IMR-90 (cell line): ENCODE measurements at regions not wholly inside any gene's neighbourhood (a gene's known extent, or its start where the extent isn't known, plus 50 kb on each side); places are given as distances from the start of the nearest gene placed in this dataset.

Source experiments
- ATAC-seq: fragments of 200-7000 bp; cut with Tn5 transposase; 2 replicates; pipeline ENCODE4 v1.9.1; 2020; ENCODE audit warnings: low read depth, mild to moderate bottlenecking, moderate library complexity
- BruUV-seq: library from RNA; stranded (reverse); fragments of 400-500 nt; replicated peaks from 2 replicates; lab custom pipeline; 2021; lab: Mats Ljungman, UMichigan
- CTCF ChIA-PET: fragments of 300-600 bp; formaldehyde crosslinking; extraction: SDS; loops from one replicate; lab custom pipeline; 2021; ENCODE audit warnings: antibody characterized with exemption; lab: Yijun Ruan, JAX
- POLR2A ChIA-PET: fragments of 300-600 bp; sonication (Branson Sonifier 250); formaldehyde crosslinking; loops from one replicate; lab custom pipeline; 2022; ENCODE audit warnings: antibody characterized with exemption; ENCODE audit not compliant: unreplicated experiment; lab: Charles Lee
- DNase-seq: peaks from one replicate; pipeline ENCODE4 v3.0.0; 2013
- H2AFZ ChIP-seq: replicated peaks from 2 replicates; pipeline ENCODE3; 2013; ENCODE audit warnings: low read length, mild to moderate bottlenecking; ENCODE audit not compliant: poor library complexity
- H2AK5ac ChIP-seq: 2 replicates; pipeline ENCODE4 v1.6.1; 2013; ENCODE audit warnings: low read depth, low read length, inconsistent platforms
- H2AK9ac ChIP-seq: replicated peaks from 2 replicates; pipeline ENCODE3; 2013; ENCODE audit warnings: mild to moderate bottlenecking, low read depth, low read length, moderate library complexity; ENCODE audit not compliant: poor library complexity
- H2BK120ac ChIP-seq: 2 replicates; pipeline ENCODE4 v1.6.1; 2013; ENCODE audit warnings: low read depth, low read length, inconsistent platforms
- H2BK15ac ChIP-seq: 3 replicates; pipeline ENCODE4 v1.6.1; 2013; ENCODE audit warnings: low read depth, low read length, inconsistent platforms
- H2BK20ac ChIP-seq: 2 replicates; pipeline ENCODE4 v1.6.1; 2013; ENCODE audit warnings: low read depth, mild to moderate bottlenecking, inconsistent platforms, low read length, moderate library complexity
- H2BK5ac ChIP-seq: 2 replicates; pipeline ENCODE4 v1.6.1; 2013; ENCODE audit warnings: mild to moderate bottlenecking, low read depth, low read length, inconsistent platforms; ENCODE audit not compliant: poor library complexity, severe bottlenecking
- H3K14ac ChIP-seq: replicated peaks from 2 replicates; pipeline ENCODE4 v1.6.1; 2013; ENCODE audit warnings: low read depth, low read length, inconsistent platforms
- H3K18ac ChIP-seq: 2 replicates; pipeline ENCODE4 v1.6.1; 2013; ENCODE audit warnings: low read depth, low read length, control low read depth
- H3K23ac ChIP-seq: 2 replicates; pipeline ENCODE4 v1.6.1; 2013; ENCODE audit warnings: low read depth, low read length, inconsistent platforms
- H3K27ac ChIP-seq: 2 replicates; pipeline ENCODE4 v1.5.1; 2013; ENCODE audit warnings: mild to moderate bottlenecking, control low read depth, low read length; ENCODE audit not compliant: insufficient read depth
- H3K27me3 ChIP-seq: 2 replicates; pipeline ENCODE4 v1.6.1; 2013; ENCODE audit warnings: low read length; ENCODE audit not compliant: control insufficient read depth, insufficient read depth
- H3K36me3 ChIP-seq: 2 replicates; pipeline ENCODE4 v1.6.1; 2013; ENCODE audit warnings: low read length, mixed read lengths; ENCODE audit not compliant: control insufficient read depth, insufficient read depth
- H3K4ac ChIP-seq: 2 replicates; pipeline ENCODE4 v1.6.1; 2013; ENCODE audit warnings: low read depth, low read length, inconsistent platforms
- H3K4me1 ChIP-seq: 2 replicates; pipeline ENCODE4 v1.6.1; 2013; ENCODE audit warnings: low read length, mixed read lengths; ENCODE audit not compliant: control insufficient read depth, insufficient read depth
- H3K4me2 ChIP-seq: 2 replicates; pipeline ENCODE4 v1.6.1; 2013; ENCODE audit warnings: low read depth, mild to moderate bottlenecking, control low read depth, low read length, moderate library complexity
- H3K4me3 ChIP-seq: 2 replicates; pipeline ENCODE4 v1.5.1; 2013; ENCODE audit warnings: low read depth, mild to moderate bottlenecking, control low read depth, low read length, moderate library complexity; ENCODE audit not compliant: insufficient read depth
- H3K56ac ChIP-seq: 2 replicates; pipeline ENCODE4 v1.6.1; 2013; ENCODE audit warnings: low read length, inconsistent platforms; ENCODE audit not compliant: insufficient read depth; ENCODE audit errors: extremely low read depth
- H3K79me1 ChIP-seq, 2 experiments: 2 replicates each; pipeline ENCODE4 v1.6.1; 2013; ENCODE audit warnings: low read length in 2 of 2, inconsistent platforms in 1 of 2, low read depth in 1 of 2
- H3K9ac ChIP-seq: 2 replicates; pipeline ENCODE4 v1.6.1; 2013; ENCODE audit warnings: low read depth, low read length, control low read depth
- H3K9me1 ChIP-seq: 2 replicates; pipeline ENCODE4 v1.6.1; 2013; ENCODE audit warnings: low read length, inconsistent platforms; ENCODE audit not compliant: insufficient read depth
- H3K9me3 ChIP-seq: 2 replicates; pipeline ENCODE4 v1.6.1; 2013; ENCODE audit warnings: low read length; ENCODE audit not compliant: control insufficient read depth, insufficient read depth
- H4K20me1 ChIP-seq: 2 replicates; pipeline ENCODE4 v1.6.1; 2013; ENCODE audit warnings: low read length, inconsistent platforms; ENCODE audit not compliant: insufficient read depth
- H4K5ac ChIP-seq: 2 replicates; pipeline ENCODE4 v1.6.1; 2013; ENCODE audit warnings: mild to moderate bottlenecking, low read depth, low read length, control low read depth
- H4K8ac ChIP-seq, 2 experiments: 2 replicates each; pipeline ENCODE4 v1.6.1; 2013; ENCODE audit warnings: low read depth in 2 of 2, low read length in 2 of 2, control low read depth in 1 of 2, inconsistent platforms in 1 of 2
- H4K91ac ChIP-seq: 2 replicates; pipeline ENCODE4 v1.6.1; 2013; ENCODE audit warnings: low read depth, low read length, inconsistent platforms; ENCODE audit not compliant: insufficient read depth
- BHLHE40 ChIP-seq: fragments of 150-350 bp; IDR thresholded peaks from 2 replicates; pipeline ENCODE4 v1.6.1; 2016; ENCODE audit warnings: mild to moderate bottlenecking, low read depth, low read length
- CEBPB ChIP-seq: IDR thresholded peaks from 2 replicates; pipeline ENCODE4 v1.6.1; 2012; ENCODE audit warnings: low read depth, low read length, improper control_type of control experiment
- ELK1 ChIP-seq: fragments of 150-350 bp; IDR thresholded peaks from 2 replicates; pipeline ENCODE4 v1.6.1; 2016; ENCODE audit warnings: low read depth, mild to moderate bottlenecking, low read length, moderate library complexity, borderline replicate concordance
- NFE2L2 ChIP-seq: fragments of 150-350 bp; IDR thresholded peaks from 2 replicates; pipeline ENCODE4 v1.6.1; 2016; ENCODE audit warnings: low read depth, mild to moderate bottlenecking, low read length
- SMC3 ChIP-seq: fragments of 150-350 bp; IDR thresholded peaks from 2 replicates; pipeline ENCODE4 v1.6.1; 2016; ENCODE audit warnings: low read depth, mild to moderate bottlenecking, antibody characterized with exemption, low read length, moderate library complexity
- WGBS, 2 experiments: methylation state at CpG; one replicate each; pipeline versions ENCODE4 v1.1.5 to v1.1.7; 2013; ENCODE audit warnings: missing lambda C conversion rate in 2 of 2; ENCODE audit not compliant: insufficient read length in 1 of 2; ENCODE audit errors: extremely low coverage in 2 of 2; 5-methylcytosine and 5-hydroxymethylcytosine counted together
- dilution Hi-C: fragments of 300-500 bp; cut with HindIII; formaldehyde crosslinking; loops from one replicate; pipeline ENCODE4 v1.14.3; 2018; ENCODE audit warnings: low sequenced_read_pairs; ENCODE audit not compliant: unreplicated experiment
- in situ Hi-C: fragments of 300-500 bp; cut with MboI; formaldehyde crosslinking; loops from 3 replicates; pipeline ENCODE4 v1.14.3; 2019; ENCODE audit warnings: low sequenced_read_pairs, inconsistent platforms, mixed read lengths
- intact Hi-C: fragments of 100-400 bp; cut with micrococcal nuclease; formaldehyde crosslinking; loops from 2 replicates; pipeline ENCODE4 v1.10.0; 2022

DNA sequence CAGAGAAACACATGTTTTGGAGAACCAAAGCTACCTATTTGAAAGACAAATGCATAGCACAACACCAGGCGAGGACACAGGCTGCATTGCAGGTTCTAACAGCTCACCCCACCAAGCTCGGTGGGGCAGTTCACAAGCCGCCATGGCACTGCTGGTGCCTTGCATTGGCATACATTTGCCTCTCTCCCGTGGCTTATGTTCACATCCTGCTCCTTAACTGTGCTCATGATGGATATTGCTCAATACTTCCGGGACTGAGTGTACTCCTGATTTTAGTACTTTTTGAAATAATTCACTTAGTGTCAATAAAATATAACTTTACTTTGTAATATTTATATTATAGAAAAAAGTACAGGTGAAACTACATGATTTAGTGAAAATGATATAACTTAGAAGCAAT is 1187.4 kb upstream of the NCAM2 start:
- TF ChIP-seq ELK1 = no peak
- TF ChIP-seq CEBPB = peak; percentile 49; the same call in 1 of the 2 replicates
- TF ChIP-seq BHLHE40 = no peak
- TF ChIP-seq SMC3 = no peak
- no peak for TF ChIP-seq NFE2L2
- Histone ChIP-seq H3K4me3 (no peak overlapping the region), H3K79me1 (no peaks in the 10 kb centered on the region), H4K91ac (no peak overlapping the region), H3K36me3 (no peaks in the 10 kb centered on the region), H3K18ac (no peak overlapping the region), H3K4ac (no peak overlapping the region), H3K9me1 (no peaks in the 10 kb centered on the region), H3K27me3 (no peaks in the 10 kb centered on the region), H4K5ac (no peak overlapping the region), H2AK9ac (no peak overlapping the region), H2AFZ (no peak overlapping the region), H3K23ac (no peak overlapping the region), H4K8ac (no peak overlapping the region), H2BK120ac (no peak overlapping the region), H2BK15ac (no peak overlapping the region), H3K14ac (no peak overlapping the region), H3K4me2 (no peak overlapping the region), H3K56ac (no peak overlapping the region), H3K27ac (no peak overlapping the region), H2AK5ac (no peak overlapping the region), H3K9ac (no peak overlapping the region), H4K20me1 (no peaks in the 10 kb centered on the region), H3K4me1 (no peaks in the 10 kb centered on the region), H2BK20ac (no peak overlapping the region), H3K9me3 (no peaks in the 10 kb centered on the region; the same call in 1 of the 2 replicates), H2BK5ac (no peak overlapping the region)
- ChIA-PET POLR2A (no interaction called here), CTCF (no interaction called here)
- WGBS, 2 experiments = 45% methylated on average over 4 of the region's 5 CpGs; no CpG with 5 or more reads in 1 of the 2 experiments
- intact Hi-C loops = no loop called here
- dilution Hi-C loops = no loop called here
- no peak for DNase-seq
- no peak for ATAC-seq
- BruUV-seq = no TSS peak
- in situ Hi-C loops = no loop called here
